HCT116 (cell line): ENCODE measurements at regions not wholly inside any gene's neighbourhood (a gene's known extent, or its start where the extent isn't known, plus 50 kb on each side); places are given as distances from the start of the nearest gene placed in this dataset.

ENCODE experiments used
- ATAC-seq: fragments of 200-7000 bp; cut with Tn5 transposase; 2 replicates; pipeline ENCODE4 v1.9.1; 2020; ENCODE audit warnings: mild to moderate bottlenecking, moderate library complexity
- BruUV-seq: library from RNA; stranded (reverse); fragments of 400-500 nt; replicated peaks from 2 replicates; lab custom pipeline; 2021; lab: Mats Ljungman, UMichigan
- CTCF ChIA-PET: fragments of 300-600 bp; sonication (Branson Sonifier 250); formaldehyde crosslinking; loops from one replicate; lab custom pipeline; 2021; ENCODE audit warnings: antibody characterized with exemption; lab: Charles Lee
- POLR2A ChIA-PET: fragments of 300-600, 350-600 bp; sonication (Branson Sonifier 250); formaldehyde crosslinking; loops from one replicate; lab custom pipeline; 2021; ENCODE audit warnings: antibody characterized with exemption; lab: Charles Lee
- RAD21 ChIA-PET, 2 experiments: fragments of 300-600 bp; sonication (Branson Sonifier 250); formaldehyde crosslinking; loops; one replicate each; lab custom pipeline; 2023; ENCODE audit warnings: low total read pairs in 2 of 2; ENCODE audit not compliant: uncharacterized antibody in 2 of 2, unreplicated experiment in 2 of 2, low non-redundant PET in 1 of 2; lab: Charles Lee
- DNase-seq: peaks from one replicate; pipeline ENCODE4 v3.0.0-alpha.2; 2010; ENCODE audit warnings: low read depth, low spot score
- H2AFZ ChIP-seq: fragments of 200-600 bp; shearing (Covaris generic), sonication (generic); 2 replicates; pipeline ENCODE4 v1.6.1; 2017; ENCODE audit warnings: low read depth, mixed run types, mixed read lengths, antibody characterized with exemption, low read length; ENCODE audit not compliant: poor library complexity, severe bottlenecking
- H3K27ac ChIP-seq: 2 replicates; pipeline ENCODE4 v1.5.1; 2012; ENCODE audit warnings: low read depth, low read length
- H3K27me3 ChIP-seq: fragments of 200-600 bp; sonication (generic); 2 replicates; pipeline ENCODE4 v1.6.1; 2016; ENCODE audit warnings: mixed run types, low read length, mixed read lengths; ENCODE audit not compliant: insufficient read depth
- H3K36me3 ChIP-seq, 2 experiments: fragments of 200-500 bp in 1 of 2; fragments of 200-600 bp in 1 of 2; sonication (Bioruptor generic) in 1 of 2; sonication (generic) in 1 of 2; 2 replicates each; pipeline versions ENCODE4 v1.5.1 to v1.6.1; 2014 to 2016; ENCODE audit warnings: low read length in 2 of 2, inconsistent platforms in 1 of 2, mixed read lengths in 1 of 2, mixed run types in 1 of 2; ENCODE audit not compliant: insufficient read depth in 2 of 2, control insufficient read depth in 1 of 2
- H3K4me1 ChIP-seq, 2 experiments: fragments of 200-600 bp in 1 of 2; sonication (generic) in 1 of 2; 2 replicates each; pipeline versions ENCODE4 v1.5.1 to v1.6.1; 2012 to 2017; ENCODE audit warnings: low read length in 2 of 2, inconsistent platforms in 1 of 2, mild to moderate bottlenecking in 1 of 2, mixed read lengths in 1 of 2, mixed run types in 1 of 2, moderate library complexity in 1 of 2; ENCODE audit not compliant: insufficient read depth in 2 of 2, control insufficient read depth in 1 of 2
- H3K4me2 ChIP-seq: fragments of 200-600 bp; sonication (generic); 2 replicates; pipeline ENCODE4 v1.6.1; 2017; ENCODE audit warnings: mixed run types, low read length, mixed read lengths
- H3K4me3 ChIP-seq, 2 experiments: fragments of 200-600 bp in 1 of 2; sonication (generic) in 1 of 2; replicated peaks in 1 of 2; 2 replicates each; pipeline ENCODE4 v1.5.1; 2011 to 2016; ENCODE audit warnings: low read length in 2 of 2, control low read depth in 1 of 2, low read depth in 1 of 2, mild to moderate bottlenecking in 1 of 2, mixed read lengths in 1 of 2, mixed run types in 1 of 2
- H3K79me2 ChIP-seq: fragments of 200-600 bp; sonication (generic); 2 replicates; pipeline ENCODE4 v1.6.1; 2017; ENCODE audit warnings: mild to moderate bottlenecking, mixed run types, low read length, moderate library complexity, mixed read lengths; ENCODE audit not compliant: insufficient read depth
- H3K9ac ChIP-seq: fragments of 200-600 bp; sonication (generic); 2 replicates; pipeline ENCODE4 v1.6.1; 2016; ENCODE audit warnings: low read length, mixed read lengths
- H3K9me2 ChIP-seq: fragments of 200-600 bp; sonication (generic), shearing (Covaris generic); 2 replicates; pipeline ENCODE4 v1.6.1; 2017; ENCODE audit warnings: mixed run types, mild to moderate bottlenecking, moderate library complexity; ENCODE audit not compliant: insufficient read depth
- H3K9me3 ChIP-seq, 2 experiments: fragments of 200-500 bp in 1 of 2; fragments of 200-600 bp in 1 of 2; sonication (Bioruptor generic) in 1 of 2; sonication (generic) in 1 of 2; 2 replicates each; pipeline ENCODE4 v1.6.1; 2014 to 2017; ENCODE audit warnings: low read length in 2 of 2, mixed read lengths in 2 of 2, inconsistent platforms in 1 of 2, low read depth in 1 of 2, mild to moderate bottlenecking in 1 of 2, mixed run types in 1 of 2, moderate library complexity in 1 of 2; ENCODE audit not compliant: control insufficient read depth in 1 of 2, insufficient read depth in 1 of 2
- H4K20me1 ChIP-seq: fragments of 200-600 bp; sonication (generic), shearing (Covaris generic); 2 replicates; pipeline ENCODE4 v1.6.1; 2017; ENCODE audit warnings: mixed run types, mild to moderate bottlenecking, moderate library complexity; ENCODE audit not compliant: insufficient read depth
- ATF3 ChIP-seq: IDR thresholded peaks from 2 replicates; pipeline ENCODE4 v1.6.1; 2012
- CEBPB ChIP-seq: IDR thresholded peaks from 2 replicates; pipeline ENCODE4 v1.6.1; 2012; ENCODE audit warnings: low read depth
- ELF1 ChIP-seq: IDR thresholded peaks from 2 replicates; pipeline ENCODE4 v1.6.1; 2012; ENCODE audit warnings: low read depth, borderline replicate concordance
- JUND ChIP-seq: IDR thresholded peaks from 2 replicates; pipeline ENCODE4 v1.6.1; 2012
- POLR2AphosphoS5 ChIP-seq: IDR thresholded peaks from 2 replicates; pipeline ENCODE4 v1.6.1; 2011; ENCODE audit warnings: mild to moderate bottlenecking, low read depth, low read length, moderate library complexity
- RAD21 ChIP-seq: IDR thresholded peaks from 2 replicates; pipeline ENCODE4 v1.6.1; 2012; ENCODE audit warnings: low read depth, mild to moderate bottlenecking
- SIN3A ChIP-seq: IDR thresholded peaks from 2 replicates; pipeline ENCODE4 v1.6.1; 2012; ENCODE audit warnings: low read depth
- TCF7L2 ChIP-seq: IDR thresholded peaks from 2 replicates; pipeline ENCODE4 v1.7.0; 2011; ENCODE audit warnings: borderline replicate concordance, inconsistent platforms; ENCODE audit not compliant: insufficient read depth, insufficient read length; ENCODE audit errors: extremely low read depth
- ZBTB33 ChIP-seq: IDR thresholded peaks from 2 replicates; pipeline ENCODE4 v1.6.1; 2011; ENCODE audit warnings: mild to moderate bottlenecking, low read length, moderate library complexity; ENCODE audit not compliant: insufficient replicate concordance; ENCODE audit errors: extremely low read depth
- ZFX ChIP-seq: fragments of 450-650 bp; IDR thresholded peaks from 2 replicates; pipeline ENCODE4 v1.6.1; 2017
- ZNF274 ChIP-seq: fragments of 200-500 bp; sonication (Bioruptor generic); IDR thresholded peaks from 2 replicates; pipeline ENCODE4 v1.6.1; 2014; ENCODE audit warnings: mild to moderate bottlenecking, low read depth, low read length, inconsistent platforms
- intact Hi-C: fragments of 100-400 bp; cut with micrococcal nuclease; formaldehyde crosslinking; loops from 2 replicates; pipeline ENCODE4 v1.10.0; 2022
- TF ChIP-seq, protein P1 (sequence below), 3 experiments: fragments of 200-600 bp in 1 of 3; sonication (generic) in 1 of 3; IDR thresholded peaks in 2 of 3; conservative IDR thresholded peaks in 1 of 3; 2 replicates each; pipeline ENCODE4 v1.5.1; 2012 to 2017; ENCODE audit warnings: low read depth in 2 of 3, low read length in 2 of 3, antibody characterized with exemption in 1 of 3, borderline replicate concordance in 1 of 3, control low read depth in 1 of 3, mild to moderate bottlenecking in 1 of 3, mixed read lengths in 1 of 3, mixed run types in 1 of 3, moderate library complexity in 1 of 3; ENCODE audit not compliant: insufficient read depth in 1 of 3
- TF ChIP-seq, protein P2 (sequence below): IDR thresholded peaks from 2 replicates; pipeline ENCODE4 v1.6.1; 2012

DNA sequence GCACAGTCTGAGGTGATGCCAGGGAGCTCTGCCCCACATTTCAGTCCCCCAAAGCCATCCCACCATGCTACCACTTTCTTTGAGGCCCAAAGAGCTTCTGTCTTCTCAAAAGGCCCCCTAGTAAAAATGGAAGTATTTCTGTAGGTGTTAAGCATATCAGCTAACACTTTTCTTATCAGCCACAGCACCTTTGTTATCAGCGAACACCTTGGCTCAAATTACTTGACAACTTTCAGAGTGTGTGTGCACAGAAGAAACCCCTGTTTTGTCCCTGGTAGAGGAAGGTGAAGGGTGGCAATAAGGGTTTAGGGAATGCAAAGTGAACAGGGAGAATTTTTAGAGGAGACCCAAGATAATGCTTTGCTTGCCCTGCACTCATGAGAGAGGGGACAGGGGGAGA lies 54.8 kb upstream of the GJA8 start:
- RAD21 ChIA-PET, result no interaction called here

More for the DNA sequence above, 54.8 kb upstream of the GJA8 start:
- Histone ChIP-seq H3K4me3 (no peak overlapping the region), H3K79me2 (no peaks in the 10 kb centered on the region), H3K9me2 (no peaks in the 10 kb centered on the region), H3K9me3 (no peaks in the 10 kb centered on the region), H4K20me1 (no peaks in the 10 kb centered on the region), H3K4me2 (no peak overlapping the region), H3K27me3 (no peaks in the 10 kb centered on the region), H3K36me3 (no peaks in the 10 kb centered on the region), H2AFZ (no peak overlapping the region), H3K4me1 (peaks cover 0 to 6% of the 10 kb centered on the region in 2 experiments; a peak in 2 of 4 replicates), H3K27ac (no peak overlapping the region), H3K9ac (no peak overlapping the region)
- BruUV-seq, result no TSS peak
- TF ChIP-seq ZBTB33 (no peak), ZNF274 (no peak), SIN3A (no peak), TCF7L2 (no peak), CEBPB (no peak), JUND (no peak), ZFX (no peak), RAD21 (no peak), ATF3 (no peak), ELF1 (no peak), POLR2AphosphoS5 (no peak)
- TF ChIP-seq, protein P1, sequence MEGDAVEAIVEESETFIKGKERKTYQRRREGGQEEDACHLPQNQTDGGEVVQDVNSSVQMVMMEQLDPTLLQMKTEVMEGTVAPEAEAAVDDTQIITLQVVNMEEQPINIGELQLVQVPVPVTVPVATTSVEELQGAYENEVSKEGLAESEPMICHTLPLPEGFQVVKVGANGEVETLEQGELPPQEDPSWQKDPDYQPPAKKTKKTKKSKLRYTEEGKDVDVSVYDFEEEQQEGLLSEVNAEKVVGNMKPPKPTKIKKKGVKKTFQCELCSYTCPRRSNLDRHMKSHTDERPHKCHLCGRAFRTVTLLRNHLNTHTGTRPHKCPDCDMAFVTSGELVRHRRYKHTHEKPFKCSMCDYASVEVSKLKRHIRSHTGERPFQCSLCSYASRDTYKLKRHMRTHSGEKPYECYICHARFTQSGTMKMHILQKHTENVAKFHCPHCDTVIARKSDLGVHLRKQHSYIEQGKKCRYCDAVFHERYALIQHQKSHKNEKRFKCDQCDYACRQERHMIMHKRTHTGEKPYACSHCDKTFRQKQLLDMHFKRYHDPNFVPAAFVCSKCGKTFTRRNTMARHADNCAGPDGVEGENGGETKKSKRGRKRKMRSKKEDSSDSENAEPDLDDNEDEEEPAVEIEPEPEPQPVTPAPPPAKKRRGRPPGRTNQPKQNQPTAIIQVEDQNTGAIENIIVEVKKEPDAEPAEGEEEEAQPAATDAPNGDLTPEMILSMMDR (IDR thresholded peaks at IDR 0.05 in 2 of 3, conservative IDR thresholded peaks at IDR 0.05 in 1 of 3; ENCODE audit: borderline replicate concordance in 1 of 3, insufficient read depth in 1 of 3, low read depth in 2 of 3, low read length in 2 of 3), result no peak
- TF ChIP-seq, protein P2, sequence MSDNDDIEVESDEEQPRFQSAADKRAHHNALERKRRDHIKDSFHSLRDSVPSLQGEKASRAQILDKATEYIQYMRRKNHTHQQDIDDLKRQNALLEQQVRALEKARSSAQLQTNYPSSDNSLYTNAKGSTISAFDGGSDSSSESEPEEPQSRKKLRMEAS, result no peak
- CTCF ChIA-PET, result no interaction called here
- intact Hi-C loops, result no loop called here
- ATAC-seq (no peak), DNase-seq (no peak)
- POLR2A ChIA-PET, result no interaction called here
